Calu3 (cell line): ENCODE measurements at regions not wholly inside any gene's neighbourhood (a gene's known extent, or its start where the extent isn't known, plus 50 kb on each side); places are given as distances from the start of the nearest gene placed in this dataset.
"Not testable (repeated sequence)": the region's sequence is repeated elsewhere in the genome, so short reads cannot be mapped to it uniquely, and the experiment has no call there.

Source experiments
- BruUV-seq: library from RNA; stranded (reverse); fragments of 400-500 nt; replicated peaks from 2 replicates; lab custom pipeline; 2021; lab: Mats Ljungman, UMichigan
- CTCF ChIA-PET: fragments of 300-600 bp; sonication (Branson Sonifier 250); formaldehyde crosslinking; loops from one replicate; lab custom pipeline; 2022; ENCODE audit warnings: antibody characterized with exemption; lab: Charles Lee
- DNase-seq: peaks from one replicate; pipeline ENCODE4 v3.0.0; 2022
- H3K27ac Mint-ChIP-seq: one replicate; pipeline ENCODE4 v1.8.0; 2022; ENCODE audit warnings: mixed read lengths; ENCODE audit not compliant: unreplicated experiment
- H3K27me3 Mint-ChIP-seq: one replicate; pipeline ENCODE4 v1.8.0; 2022; ENCODE audit warnings: mixed read lengths; ENCODE audit not compliant: unreplicated experiment
- H3K36me3 Mint-ChIP-seq: one replicate; pipeline ENCODE4 v1.8.0; 2022; ENCODE audit warnings: mild to moderate bottlenecking, moderate library complexity, mixed read lengths; ENCODE audit not compliant: insufficient read depth, unreplicated experiment
- H3K4me1 Mint-ChIP-seq: one replicate; pipeline ENCODE4 v1.8.0; 2022; ENCODE audit warnings: mild to moderate bottlenecking, low read depth, mixed read lengths; ENCODE audit not compliant: unreplicated experiment
- H3K4me3 Mint-ChIP-seq: one replicate; pipeline ENCODE4 v1.8.0; 2022; ENCODE audit warnings: mild to moderate bottlenecking, low read depth, moderate library complexity, mixed read lengths; ENCODE audit not compliant: unreplicated experiment
- H3K9me3 Mint-ChIP-seq: one replicate; pipeline ENCODE4 v1.8.0; 2022; ENCODE audit warnings: low read depth, mixed read lengths; ENCODE audit not compliant: unreplicated experiment
- CTCF ChIP-seq: fragments of 200-600 bp; IDR thresholded peaks from one replicate; pipeline ENCODE4 v1.8.0; 2022; ENCODE audit warnings: antibody characterized with exemption; ENCODE audit not compliant: unreplicated experiment
- intact Hi-C: fragments of 100-400 bp; cut with micrococcal nuclease; formaldehyde crosslinking; loops from one replicate; pipeline ENCODE4 v1.10.0; 2022; ENCODE audit not compliant: unreplicated experiment

DNA sequence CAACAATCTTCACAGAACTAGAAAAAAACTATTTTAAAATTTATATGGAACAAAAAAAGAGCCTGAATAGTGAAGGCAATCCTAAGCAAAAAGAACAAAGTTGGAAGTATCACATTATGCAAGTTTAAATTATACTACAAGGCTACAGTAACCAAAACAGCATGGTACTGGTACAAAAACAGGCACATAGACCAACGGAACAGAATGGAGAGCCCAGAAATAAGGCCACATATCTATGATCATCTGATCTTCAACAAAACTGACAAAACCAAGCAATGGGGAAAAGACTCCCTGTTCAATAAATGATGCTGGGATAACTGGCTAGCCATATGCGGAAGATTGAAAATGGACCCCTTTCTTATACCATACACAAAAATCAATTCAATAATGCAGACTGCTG lies 74.4 kb upstream of the RTN4 start:
- DNase-seq, H3K36me3 Mint-ChIP-seq, H3K4me1 Mint-ChIP-seq, H3K27ac Mint-ChIP-seq, H3K9me3 Mint-ChIP-seq, H3K27me3 Mint-ChIP-seq, CTCF ChIA-PET, intact Hi-C loops, BruUV-seq, H3K4me3 Mint-ChIP-seq: not testable (repeated sequence)

GRCh38 chr2:55123851-55124269 lies 73.6 kb upstream of the RTN4 start:
- Mint-ChIP-seq H3K27ac (no peak overlapping the region), H3K9me3 (peaks cover 6% of the 10 kb centered on the region)
- BruUV-seq = no TSS peak

DNA sequence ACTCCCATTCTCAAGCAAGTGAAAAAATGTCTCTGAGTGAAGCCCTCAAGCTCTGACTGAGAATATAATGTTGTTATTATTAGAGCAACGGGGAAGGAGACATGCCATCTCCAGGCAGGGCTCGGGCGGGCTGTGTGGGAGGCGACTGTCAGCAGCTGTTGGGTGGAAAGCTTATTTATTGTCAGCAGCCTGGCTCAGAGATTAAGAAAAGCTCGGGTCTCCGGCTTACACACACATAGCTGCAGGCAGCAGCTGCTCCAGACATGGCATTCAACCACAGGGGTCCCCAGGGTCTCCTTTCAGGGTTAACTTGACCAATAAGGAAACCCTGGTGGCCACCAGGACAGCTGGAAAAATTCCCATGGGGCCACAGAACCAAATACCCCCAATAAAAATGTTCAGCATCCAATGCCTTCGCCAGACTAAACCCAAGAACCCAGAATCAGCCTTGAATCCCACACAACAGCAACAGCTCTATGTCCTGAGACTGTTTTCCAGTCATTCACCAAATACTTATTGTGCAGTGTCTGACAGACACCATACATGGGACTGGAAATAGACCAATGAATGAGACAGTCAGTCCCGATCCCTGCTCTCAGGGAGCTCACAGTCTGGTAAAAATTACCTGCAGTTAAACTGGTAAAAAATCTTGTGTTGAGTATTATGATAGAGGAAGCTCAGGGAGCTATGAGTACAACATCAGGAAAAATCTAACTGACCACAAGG lies 70.5 kb upstream of the RTN4 start:
- Mint-ChIP-seq H3K4me1 (peaks cover 4% of the 10 kb centered on the region), H3K36me3 (no peaks in the 10 kb centered on the region), H3K27ac (no peak overlapping the region), H3K9me3 (peaks cover 6% of the 10 kb centered on the region), H3K27me3 (no peaks in the 10 kb centered on the region), H3K4me3 (no peak overlapping the region)
- intact Hi-C loops = no loop called here
- CTCF ChIA-PET = interaction anchor here (0.5 to 1.5 kb wide), 2 partner anchors 11 to 16 kb away, joined by 4 to 5 read pairs; no protein-coding TSS in a partner anchor
- no peak for TF ChIP-seq CTCF
- no TSS peak for BruUV-seq
- no peak for DNase-seq

More at GRCh38 chr2:55123851-55124269, 73.6 kb upstream of the RTN4 start:
- no peak for TF ChIP-seq CTCF
- DNase-seq = no peak
- intact Hi-C loops = no loop called here
- CTCF ChIA-PET = interaction anchor here (0.5 kb wide), 1 partner anchor 16 kb away, joined by 6 read pairs; no protein-coding TSS in a partner anchor
- H3K4me3 Mint-ChIP-seq = no peak overlapping the region
- H3K4me1 Mint-ChIP-seq = no peaks in the 10 kb centered on the region
- no peaks in the 10 kb centered on the region for H3K36me3 Mint-ChIP-seq
- no peaks in the 10 kb centered on the region for H3K27me3 Mint-ChIP-seq

- no peak for TF ChIP-seq CTCF
- Mint-ChIP-seq H3K36me3 (no peaks in the 10 kb centered on the region), H3K27me3 (no peaks in the 10 kb centered on the region), H3K9me3 (peaks cover 6% of the 10 kb centered on the region), H3K4me3 (no peak overlapping the region), H3K27ac (no peak overlapping the region), H3K4me1 (peaks cover 13% of the 10 kb centered on the region)
- DNase-seq = no peak
- intact Hi-C loops = no loop called here
- CTCF ChIA-PET = interaction anchor here (1.5 kb wide), 1 partner anchor 10 kb away, joined by 5 read pairs; no protein-coding TSS in a partner anchor
- no TSS peak for BruUV-seq
Measured at GRCh38 chr2:55119711-55120487, 69.6 kb upstream of the RTN4 start.
